ENCODE measurements at regions not wholly inside any gene's neighbourhood (a gene's known extent, or its start where the extent isn't known, plus 50 kb on each side); places are given as distances from the start of the nearest gene placed in this dataset.

- ATAC-seq = no peak
Observed at GRCh38 chr5:54740141-54740540, 222.6 kb downstream of the SNX18 start.

DNA sequence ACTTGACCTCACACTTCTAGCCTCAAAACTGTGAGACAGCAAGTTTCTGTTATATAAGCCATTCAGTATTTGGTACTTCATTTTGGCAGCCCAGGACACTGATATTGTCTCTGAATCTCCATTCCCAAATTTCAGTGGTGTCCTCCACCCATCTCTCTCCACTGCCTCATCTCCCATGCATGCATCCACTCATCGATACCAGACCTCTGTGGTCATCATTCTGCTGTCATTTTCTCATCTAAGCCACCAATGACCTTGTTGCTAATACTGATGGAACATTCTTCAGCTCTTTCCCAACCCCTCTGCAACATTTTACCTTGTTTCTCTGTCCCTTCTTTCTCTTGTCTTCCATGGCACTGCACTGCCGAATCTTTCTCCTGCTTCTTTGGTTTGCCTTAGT lies 221.8 kb downstream of the SNX18 start:
- no peak for ATAC-seq

DNA sequence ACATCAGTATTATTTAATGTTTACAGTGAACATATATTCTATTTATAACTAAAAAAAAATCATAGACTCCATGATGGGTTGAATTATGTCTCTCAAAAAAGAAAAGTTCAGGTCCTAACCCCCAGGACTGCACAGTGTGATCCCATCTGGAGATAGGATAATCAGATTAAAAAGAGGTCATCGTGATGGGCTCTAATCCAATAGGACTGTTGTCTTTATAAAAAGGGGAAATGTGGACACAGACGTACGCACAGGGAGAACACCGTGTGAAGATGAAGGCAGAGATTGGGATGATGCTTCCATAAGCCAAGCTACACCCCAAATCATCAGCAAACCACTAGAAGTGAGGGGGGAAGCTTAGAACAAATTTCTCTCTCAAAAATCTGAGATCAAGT lies 221.4 kb downstream of the SNX18 start:
- ATAC-seq = no peak

- no peak for ATAC-seq
Observed at GRCh38 chr5:54738118-54738972, 220.8 kb downstream of the SNX18 start.

GRCh38 chr5:54736003-54736797 lies 218.6 kb downstream of the SNX18 start:
- no peak for ATAC-seq

DNA sequence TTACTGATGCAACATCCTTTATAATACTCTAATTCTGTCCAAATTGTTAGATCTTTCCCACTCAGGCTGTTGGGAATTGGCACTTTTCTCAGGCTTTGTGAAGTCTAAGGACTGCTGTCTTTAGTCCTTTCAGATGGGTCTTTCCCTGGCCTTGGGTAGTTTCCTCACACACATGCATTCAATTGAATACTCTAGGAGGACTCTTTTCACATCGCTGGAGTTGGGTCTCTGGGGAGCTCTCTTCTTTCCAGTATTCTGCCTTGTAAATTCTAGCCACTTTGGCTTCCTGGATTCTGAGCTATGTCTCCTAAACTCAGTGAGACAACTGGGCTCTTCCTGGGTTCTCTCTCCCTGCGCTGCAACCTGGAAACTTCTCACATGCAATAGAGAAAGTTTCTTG lies 215.5 kb downstream of the SNX18 start:
- ATAC-seq = no peak

DNA sequence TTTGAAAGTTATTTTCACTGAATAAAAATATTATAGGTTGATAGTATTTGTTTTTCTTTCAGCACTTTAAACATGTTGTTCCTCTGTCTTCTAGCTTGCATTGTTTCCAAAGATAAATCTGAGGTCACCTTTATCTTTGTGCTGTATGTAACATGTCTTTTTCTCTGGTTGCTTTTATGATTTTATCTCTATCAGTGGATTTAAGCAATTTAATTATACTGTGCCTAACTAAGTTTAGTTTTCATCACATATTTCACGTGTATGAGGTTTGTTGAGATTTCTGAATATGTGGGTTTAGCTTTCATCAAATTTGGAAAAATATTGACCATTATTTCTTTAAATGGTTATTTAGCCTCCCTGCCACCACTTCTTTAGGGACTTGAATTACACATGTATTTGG lies 214.5 kb downstream of the SNX18 start:
- ATAC-seq = no peak

- ATAC-seq = no peak
Observed at GRCh38 chr5:54728588-54728915, 211.0 kb downstream of the SNX18 start.

DNA sequence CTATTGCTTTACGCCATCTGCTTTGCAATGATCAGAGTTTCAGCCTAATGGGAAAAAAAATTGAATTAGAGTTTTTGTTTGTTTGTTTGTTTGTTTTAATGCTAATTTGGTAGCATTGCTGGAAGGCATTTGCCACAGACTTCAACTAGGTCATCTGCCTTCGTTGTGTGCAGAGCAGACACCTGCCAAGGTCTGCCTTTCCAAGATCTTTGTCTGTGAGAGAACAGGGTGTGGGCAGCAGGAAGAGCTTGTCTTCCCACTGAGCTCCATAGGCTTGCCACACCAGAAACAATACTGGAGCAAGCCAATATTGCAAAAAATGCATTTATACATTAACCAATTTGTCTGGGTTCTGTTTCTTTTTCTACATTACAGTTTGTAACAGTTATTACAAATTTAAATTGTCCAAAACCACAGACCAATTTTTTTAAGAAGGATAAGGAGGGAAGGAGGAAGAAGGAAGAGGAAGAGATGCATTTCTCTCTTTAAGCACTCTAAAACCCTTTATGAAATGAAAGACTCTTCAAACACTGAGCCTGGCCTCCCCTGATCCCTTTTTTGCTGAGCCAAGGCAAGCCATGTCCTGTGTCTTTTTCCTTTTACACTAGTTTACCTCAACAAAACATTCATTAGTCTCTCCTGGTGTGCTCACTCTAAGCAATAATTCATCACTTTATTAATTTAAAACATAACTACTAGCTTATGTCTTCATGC lies 210.5 kb downstream of the SNX18 start:
- no peak for ATAC-seq

- ATAC-seq = no peak
Observed at GRCh38 chr5:54725391-54726280, 208.1 kb downstream of the SNX18 start.

DNA sequence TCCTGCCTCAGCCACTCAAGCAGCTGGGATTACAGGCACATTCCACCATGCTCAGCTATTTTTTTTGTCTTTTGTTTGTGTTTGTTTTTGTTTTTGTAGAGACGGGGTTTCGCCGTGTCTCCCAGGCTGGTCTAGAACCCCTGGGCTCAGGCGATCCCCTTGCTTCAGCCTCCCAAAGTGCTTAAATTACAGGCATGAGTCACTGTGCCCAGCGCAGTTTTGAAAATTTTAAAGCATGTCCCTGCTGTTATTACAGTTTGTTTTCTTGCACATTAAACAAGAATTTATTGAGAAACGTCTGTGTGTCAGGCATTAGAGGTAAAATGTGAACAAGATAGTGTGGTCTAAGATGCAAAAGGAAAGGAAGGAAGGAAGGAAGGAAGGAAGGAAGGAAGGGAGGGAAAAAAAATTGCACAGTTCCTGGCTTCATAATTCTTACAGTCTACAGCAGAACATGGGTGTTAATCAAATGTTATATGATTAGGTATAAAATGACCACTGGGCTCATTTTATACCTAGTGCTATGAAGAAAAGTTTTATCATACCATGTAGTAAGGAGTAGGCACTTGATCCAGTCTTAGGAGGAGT lies 205.4 kb downstream of the SNX18 start:
- ATAC-seq = no peak

DNA sequence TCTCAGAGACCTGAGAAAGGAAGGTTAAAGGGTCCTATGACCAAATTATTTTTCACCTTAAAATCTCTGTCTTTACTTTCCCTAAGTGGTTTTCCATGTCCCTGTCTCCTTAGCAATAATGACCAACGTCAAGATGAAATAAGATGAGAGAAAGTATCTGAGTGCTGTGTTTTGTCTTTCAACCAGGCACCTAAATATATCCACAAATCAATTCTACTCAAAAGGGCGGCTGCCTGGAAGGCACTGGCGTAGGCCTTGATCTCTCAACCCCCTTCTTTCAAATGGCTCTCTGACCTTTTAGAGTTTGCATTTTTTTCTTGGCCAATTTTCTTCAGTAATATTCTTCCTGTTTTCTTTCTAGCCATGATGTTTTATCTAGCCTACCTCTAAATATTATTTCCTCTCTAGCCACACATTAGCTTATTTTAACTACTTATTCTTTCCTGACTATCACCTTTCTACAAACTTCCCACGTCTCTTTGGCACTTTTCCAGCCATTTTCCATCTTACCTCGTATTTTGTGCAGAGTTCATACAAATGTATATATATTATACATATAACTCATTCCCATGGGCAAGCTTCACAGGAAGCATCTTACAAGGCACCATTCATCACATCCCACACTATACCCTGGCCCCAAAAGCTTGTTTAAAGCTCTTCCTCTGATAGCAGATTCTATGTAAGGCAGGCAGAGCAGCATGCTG lies 204.5 kb downstream of the SNX18 start:
- ATAC-seq = no peak

GRCh38 chr5:54721116-54721515 lies 203.6 kb downstream of the SNX18 start:
- no peak for ATAC-seq

DNA sequence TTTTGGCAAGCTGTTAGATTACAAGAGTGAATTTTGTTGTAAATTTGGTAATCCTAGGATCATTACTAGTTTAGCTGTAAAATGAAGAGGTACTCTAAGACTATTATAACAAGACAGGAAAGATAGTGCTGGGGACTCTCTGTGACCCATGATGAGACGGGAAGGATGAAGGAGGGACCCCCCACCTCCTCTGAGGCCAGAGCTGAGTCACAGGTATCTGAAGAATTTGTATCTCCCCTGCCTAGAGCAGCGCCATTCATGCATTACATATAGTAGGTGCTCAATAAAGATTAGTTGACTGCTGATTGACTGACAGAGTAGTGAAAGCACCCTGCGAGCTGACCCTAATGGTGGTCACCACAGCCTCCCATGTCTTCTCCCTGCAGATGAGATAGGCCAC lies 202.8 kb downstream of the SNX18 start:
- ATAC-seq = no peak

- peak in 1 of 2 donors; percentile 15 for ATAC-seq
Observed at GRCh38 chr5:54719384-54720283, 202.1 kb downstream of the SNX18 start.

- no peak for ATAC-seq
Observed at GRCh38 chr5:54718656-54719055, 201.1 kb downstream of the SNX18 start.

DNA sequence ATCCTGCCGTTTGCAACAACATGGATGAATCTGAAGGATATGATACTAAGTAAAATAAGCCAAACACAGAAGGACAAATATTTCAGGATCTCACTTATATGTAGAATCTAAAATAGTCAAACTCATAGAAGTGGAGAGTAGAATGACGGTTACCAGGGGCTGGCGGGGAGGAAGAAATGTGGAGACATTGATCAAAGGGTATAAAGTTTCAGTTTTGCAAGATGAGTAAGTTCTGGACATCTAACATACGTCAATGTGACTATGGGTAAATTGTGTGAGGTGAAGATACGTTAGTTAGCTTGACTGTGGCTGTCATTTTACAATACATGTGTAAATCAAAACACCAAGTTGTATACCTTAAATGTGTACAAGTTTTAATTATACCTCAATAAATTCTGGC lies 200.3 kb downstream of the SNX18 start:
- ATAC-seq = peak; percentile 85 to 88

DNA sequence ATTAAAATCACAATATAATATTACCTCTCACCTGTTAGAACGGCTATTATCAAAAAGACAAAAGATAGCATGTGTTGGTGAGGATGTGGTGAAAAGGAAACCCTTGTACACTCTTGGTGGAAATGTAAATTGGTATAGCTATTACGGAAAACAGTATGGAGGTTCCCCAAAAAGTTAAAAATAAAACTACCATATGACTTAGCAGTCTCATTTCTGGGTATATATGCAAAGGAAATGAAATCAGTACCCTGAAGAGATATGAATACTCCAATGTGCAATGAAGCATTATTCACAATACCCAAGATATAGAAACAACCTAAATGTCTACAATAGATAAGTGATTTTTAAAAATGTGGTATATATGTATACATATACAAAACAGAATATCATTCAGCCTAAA lies 199.9 kb downstream of the SNX18 start:
- peak; percentile 69 to 73 for ATAC-seq

- no peak for ATAC-seq
Observed at GRCh38 chr5:54713923-54714581, 196.5 kb downstream of the SNX18 start.

GRCh38 chr5:54709096-54709495 lies 191.5 kb downstream of the SNX18 start:
- no peak for ATAC-seq

Measured in activated CD4-positive, CD25-positive, alpha-beta regulatory T cell treated with anti-CD3 and anti-CD28 coated beads, Interleukin-2, amount 50 U/mL, for 24 hours (primary cell).